A673 (cell line): ENCODE measurements at regions not wholly inside any gene's neighbourhood (a gene's known extent, or its start where the extent isn't known, plus 50 kb on each side); places are given as distances from the start of the nearest gene placed in this dataset.

Experiments
- CTCF ChIP-seq: fragments of 300-800, 200-600 bp; sonication (generic); conservative IDR thresholded peaks from 2 replicates; pipeline ENCODE4 v1.5.1; 2017; ENCODE audit warnings: low read depth, mild to moderate bottlenecking, antibody characterized with exemption, low read length, moderate library complexity, mixed read lengths
- EZH2 ChIP-seq: fragments of 200-600 bp; sonication (generic); IDR thresholded peaks from 2 replicates; pipeline ENCODE4 v1.6.1; 2017; ENCODE audit warnings: borderline replicate concordance, low read depth, mild to moderate bottlenecking, mixed read lengths, antibody characterized with exemption, low read length; ENCODE audit not compliant: poor library complexity, severe bottlenecking

- TF ChIP-seq CTCF (no peak), EZH2 (no peak)
These were observed 58.3 kb upstream of the AMPD3 start for GRCh38 chr11:10396771-10397170.
